Hepatic stellate cell (primary cell): ENCODE measurements at regions not wholly inside any gene's neighbourhood (a gene's known extent, or its start where the extent isn't known, plus 50 kb on each side); places are given as distances from the start of the nearest gene placed in this dataset.
"Not testable (repeated sequence)": the region's sequence is repeated elsewhere in the genome, so short reads cannot be mapped to it uniquely, and the experiment has no call there.

Source experiments
- DNase-seq: peaks from one replicate; pipeline ENCODE4 v3.0.0; 2011; ENCODE audit warnings: low spot score

GRCh38 chr19:13712767-13713201, 51.5 kb upstream of the MRI1 start:
- DNase-seq, result no peak

GRCh38 chr19:13707915-13708314, 56.4 kb upstream of the MRI1 start:
- no peak for DNase-seq

- no peak for DNase-seq
These were observed 58.3 kb upstream of the MRI1 start for GRCh38 chr19:13705928-13706447.

GRCh38 chr19:13705201-13705600, 59.1 kb upstream of the MRI1 start:
- no peak for DNase-seq

- DNase-seq, result no peak
These were observed 62.7 kb upstream of the MRI1 start for GRCh38 chr19:13701624-13702023.

- DNase-seq, result no peak
These were observed 63.7 kb upstream of the MRI1 start for GRCh38 chr19:13700621-13701020.

GRCh38 chr19:13699786-13700185, 64.5 kb upstream of the MRI1 start:
- DNase-seq, result no peak

- no peak for DNase-seq
These were observed 67.5 kb upstream of the MRI1 start for GRCh38 chr19:13696839-13697238.

GRCh38 chr19:13693889-13694288, 70.4 kb upstream of the MRI1 start:
- DNase-seq, result no peak

GRCh38 chr19:13691569-13692435, 72.5 kb upstream of the MRI1 start:
- DNase-seq, result no peak

GRCh38 chr19:13689085-13689484, 75.2 kb upstream of the MRI1 start:
- peak; percentile 27 for DNase-seq

GRCh38 chr19:13684021-13684420, 80.3 kb upstream of the MRI1 start:
- DNase-seq, result no peak

GRCh38 chr19:13681509-13681908, 82.8 kb upstream of the MRI1 start:
- no peak for DNase-seq

- DNase-seq, result not testable (repeated sequence)
These were observed 83.5 kb upstream of the MRI1 start for GRCh38 chr19:13680708-13681360.

- not testable (repeated sequence) for DNase-seq
These were observed 87.4 kb upstream of the MRI1 start for GRCh38 chr19:13676967-13677366.

GRCh38 chr19:13672480-13673175, 91.7 kb upstream of the MRI1 start:
- peak; percentile 7 for DNase-seq

GRCh38 chr19:13670846-13671245, 93.5 kb upstream of the MRI1 start:
- no peak for DNase-seq

- no peak for DNase-seq
These were observed 94.5 kb upstream of the MRI1 start for GRCh38 chr19:13669780-13670355.

- no peak for DNase-seq
These were observed 95.4 kb upstream of the MRI1 start for GRCh38 chr19:13668964-13669363.

GRCh38 chr19:13666165-13666564, 98.2 kb upstream of the MRI1 start:
- DNase-seq, result no peak

- DNase-seq, result no peak
These were observed 99.0 kb upstream of the MRI1 start for GRCh38 chr19:13665125-13665905.
